Endodermal cell (in vitro differentiated cells): ENCODE measurements at regions not wholly inside any gene's neighbourhood (a gene's known extent, or its start where the extent isn't known, plus 50 kb on each side); places are given as distances from the start of the nearest gene placed in this dataset.

Experiments used
- DNase-seq: peaks from one replicate; pipeline ENCODE4 v3.0.0-alpha.2; 2017
- H3K27ac ChIP-seq: 2 replicates; pipeline ENCODE4 v1.5.1; 2013; ENCODE audit warnings: mild to moderate bottlenecking, low read depth, low read length, moderate library complexity
- H3K27me3 ChIP-seq: 2 replicates; pipeline ENCODE4 v1.6.1; 2013; ENCODE audit warnings: mild to moderate bottlenecking, low read length, moderate library complexity; ENCODE audit not compliant: insufficient read depth, control insufficient read depth, poor library complexity, severe bottlenecking
- H3K36me3 ChIP-seq: 2 replicates; pipeline ENCODE4 v1.7.0; 2013; ENCODE audit warnings: mild to moderate bottlenecking, low read length, moderate library complexity; ENCODE audit not compliant: control insufficient read depth, insufficient read depth
- H3K4me1 ChIP-seq: one replicate; pipeline ENCODE4 v1.7.0; 2013; ENCODE audit warnings: low read length; ENCODE audit not compliant: control insufficient read depth, insufficient read depth
- H3K4me3 ChIP-seq: 2 replicates; pipeline ENCODE4 v1.5.1; 2013; ENCODE audit warnings: mild to moderate bottlenecking, low read length, moderate library complexity
- H3K9ac ChIP-seq: 2 replicates; pipeline ENCODE4 v1.6.1; 2013; ENCODE audit warnings: mild to moderate bottlenecking, low read length, moderate library complexity; ENCODE audit not compliant: poor library complexity, severe bottlenecking; ENCODE audit errors: extremely low read depth
- H3K9me3 ChIP-seq: 2 replicates; pipeline ENCODE4 v1.6.1; 2013; ENCODE audit warnings: mild to moderate bottlenecking, low read length, moderate library complexity; ENCODE audit not compliant: control insufficient read depth
- H3K27ac Mint-ChIP-seq: 2 replicates; pipeline ENCODE4 v1.8.0; 2020; ENCODE audit warnings: mixed read lengths
- H3K27me3 Mint-ChIP-seq: 2 replicates; pipeline ENCODE4 v1.8.0; 2021; ENCODE audit warnings: mild to moderate bottlenecking, mixed read lengths; ENCODE audit not compliant: insufficient read depth
- H3K36me3 Mint-ChIP-seq: 2 replicates; pipeline ENCODE4 v1.8.0; 2020; ENCODE audit warnings: low read depth, mixed read lengths
- H3K4me1 Mint-ChIP-seq: 2 replicates; pipeline ENCODE4 v1.8.0; 2020; ENCODE audit warnings: mixed read lengths
- H3K4me3 Mint-ChIP-seq: 2 replicates; pipeline ENCODE4 v1.8.0; 2020; ENCODE audit warnings: mild to moderate bottlenecking, moderate library complexity, mixed read lengths
- H3K9me3 Mint-ChIP-seq: 2 replicates; pipeline ENCODE4 v1.8.0; 2020; ENCODE audit warnings: mild to moderate bottlenecking, mixed read lengths
- CTCF ChIP-seq: fragments of 200-600 bp; sonication (generic); conservative IDR thresholded peaks from 2 replicates; pipeline ENCODE4 v1.5.0; 2021; ENCODE audit warnings: antibody characterized with exemption, mild to moderate bottlenecking
- WGBS, 2 experiments: methylation state at CpG; one replicate each; pipeline versions ENCODE4 v1.1.5 to v1.1.7; 2013; ENCODE audit warnings: missing lambda C conversion rate in 2 of 2, mixed read lengths in 1 of 2; ENCODE audit not compliant: insufficient coverage in 1 of 2, insufficient read length in 1 of 2; 5-methylcytosine and 5-hydroxymethylcytosine counted together

- H3K36me3 Mint-ChIP-seq = no peaks in the 10 kb centered on the region
- H3K27me3 ChIP-seq = no peaks in the 10 kb centered on the region
- H3K9me3 ChIP-seq = no peaks in the 10 kb centered on the region
- no peaks in the 10 kb centered on the region for H3K36me3 ChIP-seq
- no peaks in the 10 kb centered on the region for H3K27me3 Mint-ChIP-seq
- no peaks in the 10 kb centered on the region for H3K4me1 Mint-ChIP-seq
- H3K4me3 ChIP-seq = no peak overlapping the region
- no peak for TF ChIP-seq CTCF
- H3K27ac ChIP-seq = no peak overlapping the region
- no peaks in the 10 kb centered on the region for H3K4me1 ChIP-seq
- no peak overlapping the region for H3K4me3 Mint-ChIP-seq
- H3K9ac ChIP-seq = no peak overlapping the region
- no peak for DNase-seq
- no peaks in the 10 kb centered on the region for H3K9me3 Mint-ChIP-seq
- 93 to 100% methylated on average over 1 of the region's 1 CpG for WGBS, 2 experiments
- no peak overlapping the region for H3K27ac Mint-ChIP-seq
Measured at GRCh38 chr5:30809933-30810332, 383.6 kb upstream of the CDH6 start.

- 80 to 100% methylated on average over 2 of the region's 2 CpGs for WGBS, 2 experiments
- Histone ChIP-seq H3K27ac (no peak overlapping the region), H3K36me3 (no peaks in the 10 kb centered on the region), H3K9me3 (no peaks in the 10 kb centered on the region), H3K4me3 (no peak overlapping the region), H3K4me1 (no peaks in the 10 kb centered on the region), H3K9ac (no peak overlapping the region), H3K27me3 (no peaks in the 10 kb centered on the region)
- no peak for TF ChIP-seq CTCF
- no peaks in the 10 kb centered on the region for H3K27me3 Mint-ChIP-seq
- peaks cover 1% of the 10 kb centered on the region for H3K4me1 Mint-ChIP-seq
- no peak overlapping the region for H3K27ac Mint-ChIP-seq
- H3K4me3 Mint-ChIP-seq = no peak overlapping the region
- no peaks in the 10 kb centered on the region for H3K36me3 Mint-ChIP-seq
- no peaks in the 10 kb centered on the region for H3K9me3 Mint-ChIP-seq
- DNase-seq = no peak
Measured at GRCh38 chr5:30808996-30809395, 384.5 kb upstream of the CDH6 start.

- Mint-ChIP-seq H3K4me1 (peaks cover 1% of the 10 kb centered on the region), H3K27me3 (no peaks in the 10 kb centered on the region), H3K36me3 (no peaks in the 10 kb centered on the region), H3K9me3 (no peaks in the 10 kb centered on the region), H3K4me3 (no peak overlapping the region), H3K27ac (no peak overlapping the region)
- peak; percentile 43 for DNase-seq
- WGBS, 2 experiments = 87% methylated on average over 5 to 7 of the region's 7 CpGs
- no peak overlapping the region for H3K9ac ChIP-seq
- no peak overlapping the region for H3K27ac ChIP-seq
- H3K27me3 ChIP-seq = no peaks in the 10 kb centered on the region
- H3K36me3 ChIP-seq = no peaks in the 10 kb centered on the region
- no peaks in the 10 kb centered on the region for H3K9me3 ChIP-seq
- no peaks in the 10 kb centered on the region for H3K4me1 ChIP-seq
- H3K4me3 ChIP-seq = no peak overlapping the region
- peak; percentile 66 for TF ChIP-seq CTCF
Measured at GRCh38 chr5:30804739-30805505, 388.6 kb upstream of the CDH6 start.
